Transverse colon (tissue), 4 donors: ENCODE measurements at regions not wholly inside any gene's neighbourhood (a gene's known extent, or its start where the extent isn't known, plus 50 kb on each side); places are given as distances from the start of the nearest gene placed in this dataset.

Experiments
- DNase-seq: peaks from one replicate; pipeline ENCODE4 v3.0.0-alpha.2; 2019
- H3K27ac ChIP-seq, 4 donors: fragments of 200-600 bp; sonication (generic); 2 replicates each; pipeline ENCODE4 v1.5.1; 2016 to 2018; ENCODE audit warnings: inconsistent platforms in 4 of 4
- H3K27me3 ChIP-seq: fragments of 200-600 bp; sonication (generic); 2 replicates; pipeline ENCODE4 v1.5.1; 2017; ENCODE audit warnings: inconsistent platforms
- H3K36me3 ChIP-seq, 4 donors: fragments of 200-600 bp; sonication (generic); 2 replicates each; pipeline ENCODE4 v1.5.1; 2017 to 2019; ENCODE audit warnings: inconsistent platforms in 4 of 4
- H3K4me1 ChIP-seq, 4 donors: fragments of 200-600 bp; sonication (generic); 2 replicates each; pipeline ENCODE4 v1.5.1; 2017 to 2020; ENCODE audit warnings: inconsistent platforms in 4 of 4
- H3K4me3 ChIP-seq, 4 donors: fragments of 200-600 bp; sonication (generic); 1 replicate in 1 of 4; 2 replicates in 3 of 4; pipeline versions ENCODE4 v1.5.1 to v1.6.1; 2017 to 2019; ENCODE audit warnings: inconsistent platforms in 4 of 4
- H3K9me3 ChIP-seq, 2 donors: fragments of 200-600 bp; sonication (generic); 2 replicates each; pipeline ENCODE4 v1.5.1; 2017 to 2019; ENCODE audit warnings: inconsistent platforms in 2 of 2
- CTCF ChIP-seq, 5 experiments: fragments of 200-600 bp in 3 of 5; fragments of 450-650 bp in 2 of 5; sonication (generic) in 3 of 5; IDR thresholded peaks; 1 replicate in 2 of 5; 2 replicates in 3 of 5; pipeline ENCODE4 v1.5.1; 2016 to 2017; ENCODE audit warnings: antibody characterized with exemption in 5 of 5, inconsistent platforms in 3 of 5, mild to moderate bottlenecking in 2 of 5, moderate library complexity in 1 of 5
- EP300 ChIP-seq: sonication (generic); formaldehyde crosslinking; IDR thresholded peaks from one replicate; pipeline ENCODE4 v1.6.1; 2017; ENCODE audit warnings: antibody characterized with exemption, low read depth
- POLR2A ChIP-seq: fragments of 450-650 bp; IDR thresholded peaks from one replicate; pipeline ENCODE4 v1.6.1; 2016; ENCODE audit warnings: antibody characterized with exemption, mild to moderate bottlenecking, moderate library complexity
- POLR2AphosphoS5 ChIP-seq, 3 donors: sonication (generic); formaldehyde crosslinking; IDR thresholded peaks; one replicate each; pipeline ENCODE4 v1.6.1; 2016; ENCODE audit warnings: antibody characterized with exemption in 3 of 3
- WGBS, 2 donors: methylation state at CpG; one replicate each; pipeline ENCODE4 v1.1.5; 2018; ENCODE audit warnings: low coverage in 1 of 2; 5-methylcytosine and 5-hydroxymethylcytosine counted together
- in situ Hi-C, 4 donors: fragments of 200-750 bp; cut with MboI; loops; one replicate each; pipeline versions ENCODE4 v1.15.0 to v1.15.1; 2017; ENCODE audit warnings: low sequenced_read_pairs in 3 of 4, low pct_ligation_motif_present in 1 of 4, low pct_unique_long_range_greater_than_20kb in 1 of 4
- intact Hi-C: fragments of 100-400 bp; cut with DNase I; formaldehyde crosslinking; loops from one replicate; pipeline ENCODE4 v1.15.1; 2023; ENCODE audit warnings: low total_unique reads

GRCh38 chr12:61694214-61694613, 566.0 kb upstream of the USP15 start:
- Histone ChIP-seq H3K27ac (no peak overlapping the region), H3K4me3 (no peak overlapping the region), H3K9me3 (peaks cover 7 to 21% of the 10 kb centered on the region in 2 donors), H3K27me3 (no peaks in the 10 kb centered on the region), H3K4me1 (no peaks in the 10 kb centered on the region), H3K36me3 (no peaks in the 10 kb centered on the region)
- intact Hi-C loops (no loop called here), in situ Hi-C loops (no loop called here)
- TF ChIP-seq CTCF (IDR thresholded peaks at IDR 0.05) (no peak), POLR2A (no peak)
- DNase-seq = no peak
- WGBS, 2 donors = 19% methylated on average over 1 of the region's 1 CpG; no CpG with 5 or more reads in 1 of the 2 donors

- H3K4me1 ChIP-seq = no peaks in the 10 kb centered on the region
- intact Hi-C loops = no loop called here
- 73 to 82% methylated on average over 3 of the region's 3 CpGs for WGBS, 2 donors
Measured at GRCh38 chr12:61701471-61701870, 558.7 kb upstream of the USP15 start.

GRCh38 chr12:61706783-61707182, 553.4 kb upstream of the USP15 start:
- Histone ChIP-seq H3K36me3 (no peaks in the 10 kb centered on the region), H3K9me3 (no peaks in the 10 kb centered on the region), H3K27me3 (no peaks in the 10 kb centered on the region), H3K4me3 (no peak overlapping the region), H3K27ac (no peak overlapping the region), H3K4me1 (no peaks in the 10 kb centered on the region)
- TF ChIP-seq POLR2AphosphoS5 (IDR thresholded peaks at IDR 0.05) (no peak), EP300 (no peak), CTCF (IDR thresholded peaks at IDR 0.05) (no peak), POLR2A (no peak)
- DNase-seq = no peak
- intact Hi-C loops (no loop called here), in situ Hi-C loops (no loop called here)
- WGBS, 2 donors = 98 to 100% methylated on average over 1 of the region's 1 CpG

More at GRCh38 chr12:61701471-61701870, 558.7 kb upstream of the USP15 start:
- H3K4me3 ChIP-seq = no peak overlapping the region
- in situ Hi-C loops = no loop called here
- no peak for DNase-seq
- H3K27me3 ChIP-seq = no peaks in the 10 kb centered on the region
- H3K9me3 ChIP-seq = peaks cover 4 to 14% of the 10 kb centered on the region in 2 donors
- no peaks in the 10 kb centered on the region for H3K36me3 ChIP-seq
- H3K27ac ChIP-seq = no peak overlapping the region
- TF ChIP-seq POLR2AphosphoS5 (IDR thresholded peaks at IDR 0.05) (no peak), EP300 (no peak), POLR2A (no peak), CTCF (IDR thresholded peaks at IDR 0.05) (no peak)

- no peaks in the 10 kb centered on the region for H3K36me3 ChIP-seq
- TF ChIP-seq POLR2AphosphoS5 (IDR thresholded peaks at IDR 0.05) = no peak
- TF ChIP-seq EP300 = no peak
- TF ChIP-seq CTCF (IDR thresholded peaks at IDR 0.05) = no peak
- no peak for TF ChIP-seq POLR2A
- intact Hi-C loops = no loop called here
- H3K4me1 ChIP-seq = no peaks in the 10 kb centered on the region
- no peak overlapping the region for H3K4me3 ChIP-seq
- H3K27ac ChIP-seq = no peak overlapping the region
- 53 to 56% methylated on average over 5 of the region's 5 CpGs for WGBS, 2 donors
- H3K9me3 ChIP-seq = no peaks in the 10 kb centered on the region
- no peak for DNase-seq
- no peaks in the 10 kb centered on the region for H3K27me3 ChIP-seq
- in situ Hi-C loops = no loop called here
Measured at GRCh38 chr12:61713121-61713520, 547.1 kb upstream of the USP15 start.
